KOPT-K1 (cell line): ENCODE measurements at regions not wholly inside any gene's neighbourhood (a gene's known extent, or its start where the extent isn't known, plus 50 kb on each side); places are given as distances from the start of the nearest gene placed in this dataset.
"Not testable (repeated sequence)": the region's sequence is repeated elsewhere in the genome, so short reads cannot be mapped to it uniquely, and the experiment has no call there.

Source experiments
- H3K27ac ChIP-seq: fragments of 200-600 bp; sonication (generic); 2 replicates; pipeline ENCODE4 v1.5.1; 2016; ENCODE audit warnings: antibody characterized with exemption, mild to moderate bottlenecking, low read depth, low read length; ENCODE audit not compliant: poor library complexity, severe bottlenecking
- H3K36me3 ChIP-seq: fragments of 200-600 bp; sonication (generic); 2 replicates; pipeline ENCODE4 v1.5.1; 2017; ENCODE audit warnings: antibody characterized with exemption, mild to moderate bottlenecking, low read length, moderate library complexity; ENCODE audit not compliant: insufficient read depth
- H3K9me3 ChIP-seq: fragments of 200-600 bp; sonication (generic); 2 replicates; pipeline ENCODE4 v1.5.1; 2017; ENCODE audit warnings: antibody characterized with exemption, low read length, mild to moderate bottlenecking; ENCODE audit not compliant: insufficient read depth, poor library complexity, severe bottlenecking

GRCh38 chr6:6975459-6976111, 132.2 kb upstream of the RREB1 start:
- H3K9me3 ChIP-seq: no peaks in the 10 kb centered on the region
- H3K27ac ChIP-seq: no peak overlapping the region

GRCh38 chr6:6976193-6976592, 131.6 kb upstream of the RREB1 start:
- H3K36me3 ChIP-seq: no peaks in the 10 kb centered on the region
- H3K9me3 ChIP-seq: no peaks in the 10 kb centered on the region
- no peak overlapping the region for H3K27ac ChIP-seq

More at GRCh38 chr6:6975459-6976111, 132.2 kb upstream of the RREB1 start:
- H3K36me3 ChIP-seq: no peaks in the 10 kb centered on the region

GRCh38 chr6:6978731-6979130, 129.0 kb upstream of the RREB1 start:
- H3K9me3 ChIP-seq: no peaks in the 10 kb centered on the region

GRCh38 chr6:6980999-6981597, 126.7 kb upstream of the RREB1 start:
- Histone ChIP-seq H3K9me3 (no peaks in the 10 kb centered on the region), H3K36me3 (no peaks in the 10 kb centered on the region), H3K27ac (no peak overlapping the region)

More at GRCh38 chr6:6978731-6979130, 129.0 kb upstream of the RREB1 start:
- Histone ChIP-seq H3K36me3 (no peaks in the 10 kb centered on the region), H3K27ac (no peak overlapping the region)

- Histone ChIP-seq H3K9me3 (no peaks in the 10 kb centered on the region), H3K36me3 (no peaks in the 10 kb centered on the region), H3K27ac (no peak overlapping the region)
Observed at GRCh38 chr6:6981681-6982322, 126.0 kb upstream of the RREB1 start.

- Histone ChIP-seq H3K36me3 (no peaks in the 10 kb centered on the region), H3K9me3 (no peaks in the 10 kb centered on the region), H3K27ac (no peak overlapping the region)
Observed at GRCh38 chr6:6982663-6983062, 125.1 kb upstream of the RREB1 start.

GRCh38 chr6:6984585-6985366, 123.0 kb upstream of the RREB1 start:
- H3K36me3 ChIP-seq: no peaks in the 10 kb centered on the region
- no peaks in the 10 kb centered on the region for H3K9me3 ChIP-seq
- no peak overlapping the region for H3K27ac ChIP-seq

- H3K9me3 ChIP-seq: no peaks in the 10 kb centered on the region
- no peak overlapping the region for H3K27ac ChIP-seq
- H3K36me3 ChIP-seq: no peaks in the 10 kb centered on the region
Observed at GRCh38 chr6:6986344-6986743, 121.4 kb upstream of the RREB1 start.

GRCh38 chr6:6987749-6988148, 120.0 kb upstream of the RREB1 start:
- Histone ChIP-seq H3K27ac (no peak overlapping the region), H3K36me3 (no peaks in the 10 kb centered on the region), H3K9me3 (no peaks in the 10 kb centered on the region)

GRCh38 chr6:6990059-6990458, 117.7 kb upstream of the RREB1 start:
- H3K27ac ChIP-seq, H3K9me3 ChIP-seq, H3K36me3 ChIP-seq: not testable (repeated sequence)

GRCh38 chr6:6993503-6994237, 114.1 kb upstream of the RREB1 start:
- Histone ChIP-seq H3K27ac (no peak overlapping the region), H3K36me3 (no peaks in the 10 kb centered on the region), H3K9me3 (no peaks in the 10 kb centered on the region)

- H3K36me3 ChIP-seq: no peaks in the 10 kb centered on the region
- H3K27ac ChIP-seq: no peak overlapping the region
- H3K9me3 ChIP-seq: no peaks in the 10 kb centered on the region
Observed at GRCh38 chr6:6994796-6995195, 113.0 kb upstream of the RREB1 start.

GRCh38 chr6:6995328-6995727, 112.4 kb upstream of the RREB1 start:
- H3K9me3 ChIP-seq: no peaks in the 10 kb centered on the region
- no peak overlapping the region for H3K27ac ChIP-seq
- no peaks in the 10 kb centered on the region for H3K36me3 ChIP-seq

GRCh38 chr6:6996124-6996523, 111.6 kb upstream of the RREB1 start:
- Histone ChIP-seq H3K27ac (no peak overlapping the region), H3K9me3 (no peaks in the 10 kb centered on the region), H3K36me3 (no peaks in the 10 kb centered on the region)
